GM12878 (cell line): ENCODE measurements at regions not wholly inside any gene's neighbourhood (a gene's known extent, or its start where the extent isn't known, plus 50 kb on each side); places are given as distances from the start of the nearest gene placed in this dataset.

Experiments
- ATAC-seq: fragments of 200-7000 bp; cut with Tn5 transposase; 3 replicates; pipeline ENCODE4 v1.9.1; 2020; ENCODE audit warnings: mild to moderate bottlenecking, moderate library complexity
- BruUV-seq: library from RNA; stranded (reverse); fragments of 400-500 nt; replicated peaks from 2 replicates; lab custom pipeline; 2021; lab: Mats Ljungman, UMichigan
- CTCF ChIA-PET: fragments of 300-600 bp; sonication (Branson Sonifier 250); formaldehyde crosslinking; extraction: SDS; loops from one replicate; lab custom pipeline; 2021; ENCODE audit warnings: inconsistent platforms; lab: Yijun Ruan, JAX
- POLR2A ChIA-PET: fragments of 350-600 bp; formaldehyde crosslinking; extraction: SDS; loops from one replicate; lab custom pipeline; 2021; ENCODE audit warnings: inconsistent platforms; lab: Charles Lee
- RAD21 ChIA-PET: fragments of 300-600 bp; sonication (Branson Sonifier 250); formaldehyde crosslinking; loops from one replicate; lab custom pipeline; 2023; ENCODE audit warnings: antibody characterized with exemption; ENCODE audit not compliant: unreplicated experiment; lab: Charles Lee
- SMC1A ChIA-PET: fragments of 300-600 bp; sonication (Branson Sonifier 250); formaldehyde crosslinking; loops from one replicate; lab custom pipeline; 2023; ENCODE audit not compliant: unreplicated experiment, uncharacterized antibody; lab: Charles Lee
- DNase-seq: peaks from one replicate; pipeline ENCODE4 v3.0.0-alpha.2; 2011; ENCODE audit warnings: low read depth, low spot score
- FAIRE-seq: peaks from 3 replicates; lab custom pipeline; 2011; peaks lifted over from hg19 to GRCh38; lab: Jason Lieb, UNC
- H2AFZ ChIP-seq: 2 replicates; pipeline ENCODE4 v1.6.0; 2011; ENCODE audit warnings: low read depth, low read length, control low read depth; ENCODE audit not compliant: control insufficient read depth
- H3K27ac ChIP-seq: 2 replicates; pipeline ENCODE4 v1.5.1; 2011; ENCODE audit warnings: control low read depth; ENCODE audit not compliant: control insufficient read depth, insufficient read depth
- H3K27me3 ChIP-seq, 2 experiments: replicated peaks in 1 of 2; 2 replicates each; pipeline versions ENCODE4 v1.6.0 to v1.6.1; 2011; ENCODE audit warnings: low read length in 1 of 2; ENCODE audit not compliant: control insufficient read depth in 2 of 2, insufficient read depth in 2 of 2
- H3K36me3 ChIP-seq, 2 experiments: 2 replicates each; pipeline ENCODE4 v1.5.1; 2011; ENCODE audit warnings: low read length in 1 of 2; ENCODE audit not compliant: control insufficient read depth in 2 of 2, insufficient read depth in 2 of 2
- H3K4me1 ChIP-seq: 2 replicates; pipeline ENCODE4 v1.6.1; 2011; ENCODE audit warnings: mild to moderate bottlenecking, low read length, moderate library complexity, mixed read lengths; ENCODE audit not compliant: control insufficient read depth, insufficient read depth
- H3K4me2 ChIP-seq: 2 replicates; pipeline ENCODE4 v1.6.0; 2011; ENCODE audit warnings: control low read depth; ENCODE audit not compliant: control insufficient read depth, insufficient read depth
- H3K4me3 ChIP-seq: fragments of 200-600 bp; sonication (generic); 2 replicates; pipeline ENCODE4 v1.5.1; 2016
- H3K79me2 ChIP-seq: 2 replicates; pipeline ENCODE4 v1.6.0; 2011; ENCODE audit warnings: low read length; ENCODE audit not compliant: control insufficient read depth, insufficient read depth
- H3K9ac ChIP-seq: 2 replicates; pipeline ENCODE4 v1.8.0; 2011; ENCODE audit warnings: low read length, control low read depth, mixed read lengths; ENCODE audit not compliant: control insufficient read depth, insufficient read depth
- H3K9me3 ChIP-seq: replicated peaks from 3 replicates; pipeline ENCODE4 v1.5.1; 2011; ENCODE audit warnings: mild to moderate bottlenecking, low read length; ENCODE audit not compliant: control insufficient read depth, insufficient read depth
- H4K20me1 ChIP-seq: 2 replicates; pipeline ENCODE4 v1.6.0; 2011; ENCODE audit not compliant: control insufficient read depth, insufficient read depth
- CHD2 ChIP-seq: IDR thresholded peaks from 2 replicates; pipeline ENCODE4 v1.6.1; 2011; ENCODE audit warnings: low read depth, low read length, improper control_type of control experiment, borderline replicate concordance
- LARP7 ChIP-seq: fragments of 450-650 bp; IDR thresholded peaks from 2 replicates; pipeline ENCODE4 v1.6.1; 2017; ENCODE audit warnings: mild to moderate bottlenecking
- WGBS: methylation state at CpG from one replicate; pipeline ENCODE4 v1.1.6; 2016; ENCODE audit warnings: low lambda C conversion rate; ENCODE audit not compliant: insufficient replicate concordance, insufficient coverage; ENCODE audit errors: missing lambda C conversion rate; 5-methylcytosine and 5-hydroxymethylcytosine counted together
- in situ Hi-C: fragments of 300-500 bp; cut with MboI; formaldehyde crosslinking; loops from 9 replicates; pipeline ENCODE4 v1.14.3; 2018; ENCODE audit warnings: mixed read lengths
- intact Hi-C: fragments of 100-400 bp; cut with micrococcal nuclease; formaldehyde crosslinking; loops from one replicate; pipeline ENCODE4 v1.14.2; 2022; ENCODE audit not compliant: unreplicated experiment
- TF ChIP-seq, protein P1 (sequence below): IDR thresholded peaks from 2 replicates; pipeline ENCODE4 v1.6.1; 2012; ENCODE audit warnings: mild to moderate bottlenecking, low read depth, low read length

DNA sequence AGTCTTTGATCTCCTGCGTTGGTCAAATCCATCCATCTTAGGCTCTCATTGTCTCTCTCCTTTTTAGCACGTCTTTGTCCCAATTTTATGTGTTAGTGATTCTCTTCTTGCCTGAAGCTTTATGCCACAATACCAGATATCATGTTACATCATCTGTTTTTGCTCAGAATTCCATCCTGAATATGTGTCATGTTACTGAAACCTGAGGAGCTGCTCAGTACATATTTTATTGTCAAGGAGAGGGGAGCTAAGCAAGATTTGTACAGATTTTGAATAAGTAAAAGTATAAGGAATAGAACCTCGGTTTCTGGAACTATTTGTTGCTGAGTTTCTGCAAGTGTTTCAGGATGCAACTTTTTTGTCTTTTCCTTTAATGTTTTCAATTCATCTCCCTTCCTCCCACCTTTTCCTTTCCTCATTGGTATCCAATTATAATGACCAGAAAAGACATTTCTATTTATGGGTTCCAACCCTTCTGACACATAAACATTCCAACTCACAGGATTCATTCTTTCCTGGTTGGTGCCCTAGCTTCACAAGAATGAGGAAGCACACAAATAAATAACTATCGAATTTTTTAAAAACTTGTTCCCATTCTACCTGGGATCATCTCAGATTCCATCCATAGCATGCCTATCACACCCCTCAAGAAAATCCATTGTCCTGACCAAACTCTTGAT, 291.8 kb downstream of the CRPPA start (continued):
- TF ChIP-seq, protein P1, sequence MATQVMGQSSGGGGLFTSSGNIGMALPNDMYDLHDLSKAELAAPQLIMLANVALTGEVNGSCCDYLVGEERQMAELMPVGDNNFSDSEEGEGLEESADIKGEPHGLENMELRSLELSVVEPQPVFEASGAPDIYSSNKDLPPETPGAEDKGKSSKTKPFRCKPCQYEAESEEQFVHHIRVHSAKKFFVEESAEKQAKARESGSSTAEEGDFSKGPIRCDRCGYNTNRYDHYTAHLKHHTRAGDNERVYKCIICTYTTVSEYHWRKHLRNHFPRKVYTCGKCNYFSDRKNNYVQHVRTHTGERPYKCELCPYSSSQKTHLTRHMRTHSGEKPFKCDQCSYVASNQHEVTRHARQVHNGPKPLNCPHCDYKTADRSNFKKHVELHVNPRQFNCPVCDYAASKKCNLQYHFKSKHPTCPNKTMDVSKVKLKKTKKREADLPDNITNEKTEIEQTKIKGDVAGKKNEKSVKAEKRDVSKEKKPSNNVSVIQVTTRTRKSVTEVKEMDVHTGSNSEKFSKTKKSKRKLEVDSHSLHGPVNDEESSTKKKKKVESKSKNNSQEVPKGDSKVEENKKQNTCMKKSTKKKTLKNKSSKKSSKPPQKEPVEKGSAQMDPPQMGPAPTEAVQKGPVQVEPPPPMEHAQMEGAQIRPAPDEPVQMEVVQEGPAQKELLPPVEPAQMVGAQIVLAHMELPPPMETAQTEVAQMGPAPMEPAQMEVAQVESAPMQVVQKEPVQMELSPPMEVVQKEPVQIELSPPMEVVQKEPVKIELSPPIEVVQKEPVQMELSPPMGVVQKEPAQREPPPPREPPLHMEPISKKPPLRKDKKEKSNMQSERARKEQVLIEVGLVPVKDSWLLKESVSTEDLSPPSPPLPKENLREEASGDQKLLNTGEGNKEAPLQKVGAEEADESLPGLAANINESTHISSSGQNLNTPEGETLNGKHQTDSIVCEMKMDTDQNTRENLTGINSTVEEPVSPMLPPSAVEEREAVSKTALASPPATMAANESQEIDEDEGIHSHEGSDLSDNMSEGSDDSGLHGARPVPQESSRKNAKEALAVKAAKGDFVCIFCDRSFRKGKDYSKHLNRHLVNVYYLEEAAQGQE, result no peak

DNA sequence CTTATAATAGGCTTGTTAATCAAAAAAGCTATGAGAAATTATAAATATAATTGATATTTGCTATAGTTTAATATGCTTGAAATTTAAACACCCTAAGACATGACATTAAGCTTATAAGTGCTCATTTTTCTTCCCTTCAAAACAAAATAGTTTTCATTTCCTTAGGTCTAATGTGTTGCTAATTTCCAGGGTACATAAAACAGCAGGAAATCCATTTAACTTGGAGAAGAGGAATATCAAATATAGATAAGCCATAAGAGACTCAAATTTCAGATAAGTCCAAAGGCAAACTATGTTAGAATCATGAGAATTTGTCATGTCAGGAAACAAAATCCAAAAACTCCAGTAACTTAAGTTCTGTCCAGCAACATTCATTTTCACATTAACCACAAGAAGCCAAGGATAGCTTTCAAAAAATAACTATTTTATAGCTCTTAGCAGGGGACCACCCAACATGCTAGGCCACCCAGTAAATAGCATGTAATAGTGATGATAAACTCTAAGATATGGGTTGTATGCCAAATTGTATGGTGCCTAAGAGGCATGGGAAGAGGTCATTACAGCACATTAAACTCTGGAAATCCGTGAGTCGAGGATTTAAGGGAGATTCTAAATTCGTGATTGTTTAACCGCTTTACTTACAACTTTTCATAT, 298.1 kb downstream of the CRPPA start:
- in situ Hi-C loops, result no loop called here
- BruUV-seq, result no TSS peak

More for the DNA sequence above, 298.1 kb downstream of the CRPPA start:
- DNase-seq (no peak), ATAC-seq (no peak), FAIRE-seq (no peak)
- TF ChIP-seq CHD2 (no peak), LARP7 (no peak)
- Histone ChIP-seq H3K4me3 (no peak overlapping the region), H3K27ac (no peak overlapping the region), H3K4me2 (no peak overlapping the region), H3K9me3 (no peaks in the 10 kb centered on the region), H3K4me1 (no peaks in the 10 kb centered on the region), H3K79me2 (no peaks in the 10 kb centered on the region), H3K27me3 (no peaks in the 10 kb centered on the region), H4K20me1 (no peaks in the 10 kb centered on the region), H3K9ac (no peak overlapping the region), H2AFZ (no peak overlapping the region), H3K36me3 (no peaks in the 10 kb centered on the region)
- intact Hi-C loops, result no loop called here
- POLR2A ChIA-PET, result no interaction called here
- CTCF ChIA-PET, result interaction anchor here (0.6 to 1.2 kb wide), 2 partner anchors 25 to 79 kb away, joined by 3 read pairs; no protein-coding TSS in a partner anchor
- WGBS, result 25% methylated on average over 4 of the region's 4 CpGs
- RAD21 ChIA-PET, result no interaction called here
- SMC1A ChIA-PET, result interaction anchor here (0.6 kb wide), 1 partner anchor 27 kb away, joined by 3 read pairs; no protein-coding TSS in a partner anchor
